ENCODE measurements at regions not wholly inside any gene's neighbourhood (a gene's known extent, or its start where the extent isn't known, plus 50 kb on each side); places are given as distances from the start of the nearest gene placed in this dataset.

GRCh38 chr14:53532853-53533252, 379.7 kb upstream of the DDHD1 start:
- TF ChIP-seq, protein P1, sequence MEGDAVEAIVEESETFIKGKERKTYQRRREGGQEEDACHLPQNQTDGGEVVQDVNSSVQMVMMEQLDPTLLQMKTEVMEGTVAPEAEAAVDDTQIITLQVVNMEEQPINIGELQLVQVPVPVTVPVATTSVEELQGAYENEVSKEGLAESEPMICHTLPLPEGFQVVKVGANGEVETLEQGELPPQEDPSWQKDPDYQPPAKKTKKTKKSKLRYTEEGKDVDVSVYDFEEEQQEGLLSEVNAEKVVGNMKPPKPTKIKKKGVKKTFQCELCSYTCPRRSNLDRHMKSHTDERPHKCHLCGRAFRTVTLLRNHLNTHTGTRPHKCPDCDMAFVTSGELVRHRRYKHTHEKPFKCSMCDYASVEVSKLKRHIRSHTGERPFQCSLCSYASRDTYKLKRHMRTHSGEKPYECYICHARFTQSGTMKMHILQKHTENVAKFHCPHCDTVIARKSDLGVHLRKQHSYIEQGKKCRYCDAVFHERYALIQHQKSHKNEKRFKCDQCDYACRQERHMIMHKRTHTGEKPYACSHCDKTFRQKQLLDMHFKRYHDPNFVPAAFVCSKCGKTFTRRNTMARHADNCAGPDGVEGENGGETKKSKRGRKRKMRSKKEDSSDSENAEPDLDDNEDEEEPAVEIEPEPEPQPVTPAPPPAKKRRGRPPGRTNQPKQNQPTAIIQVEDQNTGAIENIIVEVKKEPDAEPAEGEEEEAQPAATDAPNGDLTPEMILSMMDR (IDR thresholded peaks at IDR 0.05; ENCODE audit: control extremely low read depth in 1 of 3, insufficient read depth in 1 of 3, low read depth in 1 of 3, low read length in 3 of 3), result no peak
- TF ChIP-seq NRF1 (IDR thresholded peaks at IDR 0.05; ENCODE audit: low read depth, low read length), result no peak
- no peak for TF ChIP-seq YY1 (IDR thresholded peaks at IDR 0.05; ENCODE audit: low read depth, low read length)
- no peak for TF ChIP-seq EZH2 (IDR thresholded peaks at IDR 0.05; ENCODE audit: low read depth, low read length, severe bottlenecking)
- no peak for TF ChIP-seq POLR2A (IDR thresholded peaks at IDR 0.05; ENCODE audit: control extremely low read depth in 1 of 2, low read depth in 2 of 2, low read length in 2 of 2)

Data from H1 (cell line).